Erythroblast (primary cell): ENCODE measurements at regions not wholly inside any gene's neighbourhood (a gene's known extent, or its start where the extent isn't known, plus 50 kb on each side); places are given as distances from the start of the nearest gene placed in this dataset.

Experiments
- GATA1 ChIP-seq: IDR thresholded peaks from 2 replicates; pipeline ENCODE4 v1.6.1; 2011; ENCODE audit warnings: low read depth, mild to moderate bottlenecking, control low read depth, low read length, moderate library complexity
- POLR2A ChIP-seq: IDR thresholded peaks from 2 replicates; pipeline ENCODE4 v1.6.1; 2011; ENCODE audit warnings: mild to moderate bottlenecking, low read length

DNA sequence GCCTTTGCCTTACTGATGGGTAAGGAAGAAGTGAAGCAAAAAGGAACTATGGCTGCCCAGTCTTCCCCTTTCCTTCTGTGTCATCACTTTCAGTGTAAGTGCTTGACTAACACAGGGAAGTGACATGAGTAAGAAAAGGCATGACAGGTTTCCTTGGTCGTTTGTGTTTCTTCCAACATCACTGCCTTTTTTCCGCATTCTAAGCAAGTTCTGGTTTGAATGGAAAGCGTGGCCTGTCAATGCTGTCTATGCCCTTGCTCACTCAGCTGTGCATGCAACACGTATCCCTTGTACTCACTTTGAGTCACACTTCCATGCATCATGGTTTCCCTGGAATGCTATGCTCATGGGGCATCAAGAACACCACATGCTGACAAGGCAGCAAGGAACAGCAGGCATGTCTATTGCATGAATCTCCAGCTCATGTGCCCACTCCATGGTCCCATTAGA, 111.8 kb downstream of the OAT start:
- TF ChIP-seq POLR2A (no peak), GATA1 (no peak)
